Kidney glomerular epithelial cell (primary cell): ENCODE measurements at regions not wholly inside any gene's neighbourhood (a gene's known extent, or its start where the extent isn't known, plus 50 kb on each side); places are given as distances from the start of the nearest gene placed in this dataset.
"Not testable (repeated sequence)": the region's sequence is repeated elsewhere in the genome, so short reads cannot be mapped to it uniquely, and the experiment has no call there.

Experiments
- DNase-seq: peaks from one replicate; lab custom pipeline; 2025; lab: John Stamatoyannopoulos, UW

- DNase-seq = peak; percentile 38
Measured at GRCh38 chr14:49946320-49947141, 53.6 kb downstream of the ARF6 start.

GRCh38 chr14:49947506-49947905, 54.6 kb downstream of the ARF6 start:
- DNase-seq = no peak

- peak; percentile 29 for DNase-seq
Measured at GRCh38 chr14:49950275-49951228, 57.7 kb downstream of the ARF6 start.

- no peak for DNase-seq
Measured at GRCh38 chr14:49951229-49951607, 58.3 kb downstream of the ARF6 start.

GRCh38 chr14:49951691-49952345, 58.9 kb downstream of the ARF6 start:
- no peak for DNase-seq

- DNase-seq = no peak
Measured at GRCh38 chr14:49953196-49953595, 60.3 kb downstream of the ARF6 start.

GRCh38 chr14:49954171-49954631, 61.3 kb downstream of the ARF6 start:
- DNase-seq = peak; percentile 35

GRCh38 chr14:49955024-49955423, 62.1 kb downstream of the ARF6 start:
- peak; percentile 31 for DNase-seq

GRCh38 chr14:49957089-49957852, 64.4 kb downstream of the ARF6 start:
- DNase-seq = peak; percentile 84

GRCh38 chr14:49959822-49960408, 67.0 kb downstream of the ARF6 start:
- DNase-seq = peak; percentile 93

- no peak for DNase-seq
Measured at GRCh38 chr14:49960453-49960852, 67.6 kb downstream of the ARF6 start.

GRCh38 chr14:49961270-49962222, 68.7 kb downstream of the ARF6 start:
- peak; percentile 37 for DNase-seq

- peak; percentile 64 for DNase-seq
Measured at GRCh38 chr14:49962621-49963020, 69.7 kb downstream of the ARF6 start.

GRCh38 chr14:49965068-49965651, 72.3 kb downstream of the ARF6 start:
- not testable (repeated sequence) for DNase-seq

- DNase-seq = peak; percentile 93
Measured at GRCh38 chr14:49966304-49966809, 73.5 kb downstream of the ARF6 start.

GRCh38 chr14:49966971-49967630, 74.2 kb downstream of the ARF6 start:
- DNase-seq = no peak

- no peak for DNase-seq
Measured at GRCh38 chr14:49969961-49970360, 77.1 kb downstream of the ARF6 start.

GRCh38 chr14:49970474-49971147, 77.7 kb downstream of the ARF6 start:
- no peak for DNase-seq
